ENCODE measurements at regions not wholly inside any gene's neighbourhood (a gene's known extent, or its start where the extent isn't known, plus 50 kb on each side); places are given as distances from the start of the nearest gene placed in this dataset.

GRCh38 chr5:175805256-175806011 is 65.9 kb upstream of the CPLX2 start:
- H3K18ac ChIP-seq (ENCODE audit: low read depth in 1 of 2, low read length in 2 of 2) = no peak overlapping the region
- H2BK15ac ChIP-seq (ENCODE audit: low read depth, poor library complexity, severe bottlenecking) = no peak overlapping the region
- H3K23ac ChIP-seq (ENCODE audit: low read length in 2 of 2) = no peak overlapping the region
- no peak overlapping the region for H2BK120ac ChIP-seq (ENCODE audit: low read depth, low read length)
- DNase-seq = no peak
- H3K36me3 ChIP-seq (ENCODE audit: control insufficient read depth in 1 of 2, insufficient read depth in 2 of 2, low read depth in 1 of 2, low read length in 2 of 2) = no peaks in the 10 kb centered on the region
- no peaks in the 10 kb centered on the region for H3K4me1 ChIP-seq (ENCODE audit: control insufficient read depth, insufficient read depth, low read depth, low read length)
- no peak overlapping the region for H2BK12ac ChIP-seq (ENCODE audit: low read length in 2 of 2)
- no peaks in the 10 kb centered on the region for H3K79me1 ChIP-seq (replicated peaks; ENCODE audit: low read length, poor library complexity, severe bottlenecking)
- no peak overlapping the region for H3K14ac ChIP-seq (ENCODE audit: low read length in 2 of 2)
- no peak overlapping the region for H4K91ac ChIP-seq (ENCODE audit: low read length)
- peaks cover 0 to 57% of the 10 kb centered on the region in 2 experiments for H3K27me3 ChIP-seq (ENCODE audit: control insufficient read depth in 1 of 2, insufficient read depth in 1 of 2, low read length in 2 of 2)
- H3K27ac ChIP-seq (ENCODE audit: low read length, poor library complexity, severe bottlenecking) = no peak overlapping the region
- H3K4me3 ChIP-seq (ENCODE audit: insufficient read depth in 1 of 2, low read depth in 1 of 2, low read length in 2 of 2) = no peak overlapping the region
- H2AK5ac ChIP-seq (ENCODE audit: low read length, severe bottlenecking) = no peak overlapping the region
- H3K4ac ChIP-seq (ENCODE audit: low read depth in 1 of 2, low read length in 2 of 2) = no peak overlapping the region
- H2AFZ ChIP-seq (ENCODE audit: low read depth, low read length) = no peak overlapping the region
- no peak overlapping the region for H3K9ac ChIP-seq (ENCODE audit: low read length)
- no peaks in the 10 kb centered on the region for H3K9me3 ChIP-seq (ENCODE audit: control insufficient read depth, low read length)
- no peak overlapping the region for H4K8ac ChIP-seq (ENCODE audit: low read length)
- H3K4me2 ChIP-seq (ENCODE audit: low read length, poor library complexity, severe bottlenecking) = no peak overlapping the region
- 79% methylated on average over 10 of the region's 12 CpGs for WGBS
- H2BK5ac ChIP-seq (ENCODE audit: low read depth, low read length, poor library complexity, severe bottlenecking) = no peak overlapping the region

GRCh38 chr5:175808711-175809110 is 62.7 kb upstream of the CPLX2 start:
- Histone ChIP-seq H3K36me3 (ENCODE audit: control insufficient read depth in 1 of 2, insufficient read depth in 2 of 2, low read depth in 1 of 2, low read length in 2 of 2) (no peaks in the 10 kb centered on the region), H3K27me3 (ENCODE audit: control insufficient read depth in 1 of 2, insufficient read depth in 1 of 2, low read length in 2 of 2) (peaks cover 0 to 61% of the 10 kb centered on the region in 2 experiments), H4K8ac (ENCODE audit: low read length) (no peak overlapping the region), H3K14ac (ENCODE audit: low read length in 2 of 2) (no peak overlapping the region), H3K23ac (ENCODE audit: low read length in 2 of 2) (no peak overlapping the region), H2AK5ac (ENCODE audit: low read length, severe bottlenecking) (no peak overlapping the region), H3K9ac (ENCODE audit: low read length) (no peak overlapping the region), H3K4ac (ENCODE audit: low read depth in 1 of 2, low read length in 2 of 2) (no peak overlapping the region), H3K9me3 (ENCODE audit: control insufficient read depth, low read length) (no peaks in the 10 kb centered on the region), H3K4me1 (ENCODE audit: control insufficient read depth, insufficient read depth, low read depth, low read length) (no peaks in the 10 kb centered on the region), H2BK12ac (ENCODE audit: low read length in 2 of 2) (no peak overlapping the region), H3K27ac (ENCODE audit: low read length, poor library complexity, severe bottlenecking) (no peak overlapping the region), H2BK5ac (ENCODE audit: low read depth, low read length, poor library complexity, severe bottlenecking) (no peak overlapping the region), H3K79me1 (replicated peaks; ENCODE audit: low read length, poor library complexity, severe bottlenecking) (no peaks in the 10 kb centered on the region), H3K18ac (ENCODE audit: low read depth in 1 of 2, low read length in 2 of 2) (no peak overlapping the region), H2BK15ac (ENCODE audit: low read depth, poor library complexity, severe bottlenecking) (no peak overlapping the region), H2BK120ac (ENCODE audit: low read depth, low read length) (no peak overlapping the region), H3K4me3 (ENCODE audit: insufficient read depth in 1 of 2, low read depth in 1 of 2, low read length in 2 of 2) (no peak overlapping the region), H2AFZ (ENCODE audit: low read depth, low read length) (no peak overlapping the region), H3K4me2 (ENCODE audit: low read length, poor library complexity, severe bottlenecking) (no peak overlapping the region), H4K91ac (ENCODE audit: low read length) (no peak overlapping the region)
- no peak for DNase-seq
- WGBS = 89% methylated on average over 6 of the region's 6 CpGs

GRCh38 chr5:175809531-175810121 is 61.8 kb upstream of the CPLX2 start:
- H3K9me3 ChIP-seq (ENCODE audit: control insufficient read depth, low read length) = no peaks in the 10 kb centered on the region
- H3K79me1 ChIP-seq (replicated peaks; ENCODE audit: low read length, poor library complexity, severe bottlenecking) = no peaks in the 10 kb centered on the region
- H3K4ac ChIP-seq (ENCODE audit: low read depth in 1 of 2, low read length in 2 of 2) = no peak overlapping the region
- H4K8ac ChIP-seq (ENCODE audit: low read length) = no peak overlapping the region
- no peak overlapping the region for H3K9ac ChIP-seq (ENCODE audit: low read length)
- H3K4me2 ChIP-seq (ENCODE audit: low read length, poor library complexity, severe bottlenecking) = no peak overlapping the region
- no peaks in the 10 kb centered on the region for H3K36me3 ChIP-seq (ENCODE audit: control insufficient read depth in 1 of 2, insufficient read depth in 2 of 2, low read depth in 1 of 2, low read length in 2 of 2)
- no peak overlapping the region for H2BK12ac ChIP-seq (ENCODE audit: low read length in 2 of 2)
- no peak overlapping the region for H2AFZ ChIP-seq (ENCODE audit: low read depth, low read length)
- no peak overlapping the region for H2BK120ac ChIP-seq (ENCODE audit: low read depth, low read length)
- WGBS = 5% methylated on average over 13 of the region's 14 CpGs
- DNase-seq = peak; percentile 53
- no peak overlapping the region for H3K27ac ChIP-seq (ENCODE audit: low read length, poor library complexity, severe bottlenecking)
- H4K91ac ChIP-seq (ENCODE audit: low read length) = no peak overlapping the region
- H3K23ac ChIP-seq (ENCODE audit: low read length in 2 of 2) = no peak overlapping the region
- no peaks in the 10 kb centered on the region for H3K4me1 ChIP-seq (ENCODE audit: control insufficient read depth, insufficient read depth, low read depth, low read length)
- no peak overlapping the region for H3K14ac ChIP-seq (ENCODE audit: low read length in 2 of 2)
- H3K4me3 ChIP-seq (ENCODE audit: insufficient read depth in 1 of 2, low read depth in 1 of 2, low read length in 2 of 2) = peak overlapping the region in 1 of 2 experiments; percentile 21
- H3K27me3 ChIP-seq (ENCODE audit: control insufficient read depth in 1 of 2, insufficient read depth in 1 of 2, low read length in 2 of 2) = peaks cover 0 to 63% of the 10 kb centered on the region in 2 experiments
- no peak overlapping the region for H2BK5ac ChIP-seq (ENCODE audit: low read depth, low read length, poor library complexity, severe bottlenecking)
- no peak overlapping the region for H2AK5ac ChIP-seq (ENCODE audit: low read length, severe bottlenecking)
- H3K18ac ChIP-seq (ENCODE audit: low read depth in 1 of 2, low read length in 2 of 2) = no peak overlapping the region
- no peak overlapping the region for H2BK15ac ChIP-seq (ENCODE audit: low read depth, poor library complexity, severe bottlenecking)

- H2BK15ac ChIP-seq (ENCODE audit: low read depth, poor library complexity, severe bottlenecking) = no peak overlapping the region
These were observed 60.9 kb upstream of the CPLX2 start for GRCh38 chr5:175810457-175810856.

More at GRCh38 chr5:175810457-175810856, 60.9 kb upstream of the CPLX2 start:
- no peak overlapping the region for H3K4me3 ChIP-seq (ENCODE audit: insufficient read depth in 1 of 2, low read depth in 1 of 2, low read length in 2 of 2)
- H3K4me2 ChIP-seq (ENCODE audit: low read length, poor library complexity, severe bottlenecking) = no peak overlapping the region
- no peak overlapping the region for H2BK12ac ChIP-seq (ENCODE audit: low read length in 2 of 2)
- H3K27me3 ChIP-seq (ENCODE audit: control insufficient read depth in 1 of 2, insufficient read depth in 1 of 2, low read length in 2 of 2) = peaks cover 5 to 63% of the 10 kb centered on the region in 2 experiments
- no peak overlapping the region for H4K91ac ChIP-seq (ENCODE audit: low read length)
- H3K27ac ChIP-seq (ENCODE audit: low read length, poor library complexity, severe bottlenecking) = no peak overlapping the region
- no peak overlapping the region for H2BK120ac ChIP-seq (ENCODE audit: low read depth, low read length)
- WGBS = 71% methylated on average over 1 of the region's 2 CpGs
- H2BK5ac ChIP-seq (ENCODE audit: low read depth, low read length, poor library complexity, severe bottlenecking) = no peak overlapping the region
- no peak overlapping the region for H3K23ac ChIP-seq (ENCODE audit: low read length in 2 of 2)
- no peaks in the 10 kb centered on the region for H3K9me3 ChIP-seq (ENCODE audit: control insufficient read depth, low read length)
- no peak overlapping the region for H3K14ac ChIP-seq (ENCODE audit: low read length in 2 of 2)
- no peak overlapping the region for H3K9ac ChIP-seq (ENCODE audit: low read length)
- H3K4ac ChIP-seq (ENCODE audit: low read depth in 1 of 2, low read length in 2 of 2) = no peak overlapping the region
- no peak overlapping the region for H2AFZ ChIP-seq (ENCODE audit: low read depth, low read length)
- H4K8ac ChIP-seq (ENCODE audit: low read length) = no peak overlapping the region
- no peaks in the 10 kb centered on the region for H3K79me1 ChIP-seq (replicated peaks; ENCODE audit: low read length, poor library complexity, severe bottlenecking)
- H3K4me1 ChIP-seq (ENCODE audit: control insufficient read depth, insufficient read depth, low read depth, low read length) = no peaks in the 10 kb centered on the region
- no peak for DNase-seq
- no peak overlapping the region for H3K18ac ChIP-seq (ENCODE audit: low read depth in 1 of 2, low read length in 2 of 2)
- H3K36me3 ChIP-seq (ENCODE audit: control insufficient read depth in 1 of 2, insufficient read depth in 2 of 2, low read depth in 1 of 2, low read length in 2 of 2) = no peaks in the 10 kb centered on the region
- no peak overlapping the region for H2AK5ac ChIP-seq (ENCODE audit: low read length, severe bottlenecking)

Measured in mesenchymal stem cell (in vitro differentiated cells and primary cell).